Osteoblast (primary cell): ENCODE measurements at regions not wholly inside any gene's neighbourhood (a gene's known extent, or its start where the extent isn't known, plus 50 kb on each side); places are given as distances from the start of the nearest gene placed in this dataset.

Experiments
- DNase-seq: peaks from one replicate; pipeline ENCODE4 v3.0.0; 2011; ENCODE audit warnings: low spot score, mixed read lengths; ENCODE audit not compliant: insufficient read length; ENCODE audit errors: missing footprints
- H2AFZ ChIP-seq: 2 replicates; pipeline ENCODE4 v1.6.0; 2011; ENCODE audit warnings: mild to moderate bottlenecking, low read length
- H3K27ac ChIP-seq: 2 replicates; pipeline ENCODE4 v1.5.1; 2011; ENCODE audit warnings: mild to moderate bottlenecking, low read depth, low read length, moderate library complexity
- H3K27me3 ChIP-seq: 2 replicates; pipeline ENCODE4 v1.6.0; 2012; ENCODE audit warnings: mild to moderate bottlenecking, control low read depth, inconsistent platforms, low read length, moderate library complexity; ENCODE audit not compliant: insufficient read depth
- H3K36me3 ChIP-seq: 2 replicates; pipeline ENCODE4 v1.5.1; 2011; ENCODE audit warnings: mild to moderate bottlenecking, low read length, control low read depth, moderate library complexity; ENCODE audit not compliant: insufficient read depth
- H3K4me1 ChIP-seq: 2 replicates; pipeline ENCODE4 v1.5.1; 2011; ENCODE audit warnings: mild to moderate bottlenecking, low read length, control low read depth, moderate library complexity; ENCODE audit not compliant: insufficient read depth
- H3K4me2 ChIP-seq: 2 replicates; pipeline ENCODE4 v1.6.0; 2011; ENCODE audit warnings: mild to moderate bottlenecking, low read length; ENCODE audit not compliant: insufficient read depth
- H3K4me3 ChIP-seq: fragments of 200-600 bp; sonication (generic); 3 replicates; pipeline ENCODE4 v1.5.1; 2012; ENCODE audit warnings: mild to moderate bottlenecking, low read length, inconsistent platforms; ENCODE audit not compliant: insufficient read depth
- H3K79me2 ChIP-seq: 2 replicates; pipeline ENCODE4 v1.6.0; 2012; ENCODE audit warnings: mild to moderate bottlenecking, low read length, control low read depth, inconsistent platforms; ENCODE audit not compliant: insufficient read depth
- H3K9me3 ChIP-seq: 2 replicates; pipeline ENCODE4 v1.5.1; 2011; ENCODE audit warnings: low read depth, low read length, control low read depth
- H4K20me1 ChIP-seq: 2 replicates; pipeline ENCODE4 v1.6.0; 2012; ENCODE audit warnings: mild to moderate bottlenecking, low read length, control low read depth; ENCODE audit not compliant: insufficient read depth
- TF ChIP-seq, protein P1 (sequence below): IDR thresholded peaks from 2 replicates; pipeline ENCODE4 v1.5.1; 2011; ENCODE audit warnings: mild to moderate bottlenecking, low read depth, low read length, moderate library complexity; ENCODE audit errors: extremely low read depth

- no peaks in the 10 kb centered on the region for H3K27me3 ChIP-seq
- H4K20me1 ChIP-seq: no peaks in the 10 kb centered on the region
- H3K27ac ChIP-seq: no peak overlapping the region
- H3K79me2 ChIP-seq: no peaks in the 10 kb centered on the region
- H3K9me3 ChIP-seq: no peaks in the 10 kb centered on the region
- DNase-seq: no peak
- no peak overlapping the region for H3K4me2 ChIP-seq
- no peak overlapping the region for H3K4me3 ChIP-seq
- no peaks in the 10 kb centered on the region for H3K4me1 ChIP-seq
- TF ChIP-seq, protein P1, sequence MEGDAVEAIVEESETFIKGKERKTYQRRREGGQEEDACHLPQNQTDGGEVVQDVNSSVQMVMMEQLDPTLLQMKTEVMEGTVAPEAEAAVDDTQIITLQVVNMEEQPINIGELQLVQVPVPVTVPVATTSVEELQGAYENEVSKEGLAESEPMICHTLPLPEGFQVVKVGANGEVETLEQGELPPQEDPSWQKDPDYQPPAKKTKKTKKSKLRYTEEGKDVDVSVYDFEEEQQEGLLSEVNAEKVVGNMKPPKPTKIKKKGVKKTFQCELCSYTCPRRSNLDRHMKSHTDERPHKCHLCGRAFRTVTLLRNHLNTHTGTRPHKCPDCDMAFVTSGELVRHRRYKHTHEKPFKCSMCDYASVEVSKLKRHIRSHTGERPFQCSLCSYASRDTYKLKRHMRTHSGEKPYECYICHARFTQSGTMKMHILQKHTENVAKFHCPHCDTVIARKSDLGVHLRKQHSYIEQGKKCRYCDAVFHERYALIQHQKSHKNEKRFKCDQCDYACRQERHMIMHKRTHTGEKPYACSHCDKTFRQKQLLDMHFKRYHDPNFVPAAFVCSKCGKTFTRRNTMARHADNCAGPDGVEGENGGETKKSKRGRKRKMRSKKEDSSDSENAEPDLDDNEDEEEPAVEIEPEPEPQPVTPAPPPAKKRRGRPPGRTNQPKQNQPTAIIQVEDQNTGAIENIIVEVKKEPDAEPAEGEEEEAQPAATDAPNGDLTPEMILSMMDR: no peak
- H3K36me3 ChIP-seq: no peaks in the 10 kb centered on the region
- no peak overlapping the region for H2AFZ ChIP-seq
These were observed 179.1 kb upstream of the DKK2 start for GRCh38 chr4:107215222-107215621.

- Histone ChIP-seq H3K9me3 (no peaks in the 10 kb centered on the region), H2AFZ (no peak overlapping the region), H3K27ac (no peak overlapping the region), H3K36me3 (no peaks in the 10 kb centered on the region), H3K79me2 (no peaks in the 10 kb centered on the region), H3K4me2 (no peak overlapping the region), H3K27me3 (no peaks in the 10 kb centered on the region), H3K4me3 (no peak overlapping the region), H3K4me1 (no peaks in the 10 kb centered on the region), H4K20me1 (no peaks in the 10 kb centered on the region)
- TF ChIP-seq, protein P1: no peak
- DNase-seq: no peak
These were observed 177.8 kb upstream of the DKK2 start for GRCh38 chr4:107213880-107214279.

- DNase-seq: no peak
- H4K20me1 ChIP-seq: no peaks in the 10 kb centered on the region
- no peak overlapping the region for H3K4me2 ChIP-seq
- H3K4me1 ChIP-seq: no peaks in the 10 kb centered on the region
- no peaks in the 10 kb centered on the region for H3K9me3 ChIP-seq
- H3K79me2 ChIP-seq: no peaks in the 10 kb centered on the region
- no peak overlapping the region for H3K27ac ChIP-seq
- H3K36me3 ChIP-seq: no peaks in the 10 kb centered on the region
- H2AFZ ChIP-seq: no peak overlapping the region
- TF ChIP-seq, protein P1: no peak
- H3K27me3 ChIP-seq: no peaks in the 10 kb centered on the region
- H3K4me3 ChIP-seq: no peak overlapping the region
These were observed 177.3 kb upstream of the DKK2 start for GRCh38 chr4:107213410-107213809.

DNA sequence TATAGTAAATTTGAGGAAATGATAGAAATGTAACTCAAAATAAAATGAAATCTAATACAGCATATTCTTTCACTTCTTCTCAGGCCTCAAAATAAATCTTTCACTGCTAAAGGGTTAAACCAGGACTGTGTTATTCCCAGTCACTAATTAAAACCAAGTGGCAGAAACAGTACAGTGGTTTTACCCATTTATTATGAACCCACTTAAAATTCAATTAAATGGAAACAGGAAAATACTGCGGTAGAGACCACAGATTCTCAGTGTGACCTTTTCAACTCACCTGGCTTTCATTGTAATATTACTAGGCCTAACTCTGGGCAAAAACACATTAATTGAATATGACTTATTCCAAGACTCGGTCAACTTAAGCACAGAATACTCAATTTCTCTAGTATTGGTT is 176.5 kb upstream of the DKK2 start:
- Histone ChIP-seq H3K79me2 (no peaks in the 10 kb centered on the region), H2AFZ (no peak overlapping the region), H3K9me3 (no peaks in the 10 kb centered on the region), H3K4me2 (no peak overlapping the region), H3K27me3 (no peaks in the 10 kb centered on the region), H3K4me1 (no peaks in the 10 kb centered on the region), H3K36me3 (no peaks in the 10 kb centered on the region), H4K20me1 (no peaks in the 10 kb centered on the region), H3K27ac (no peak overlapping the region), H3K4me3 (no peak overlapping the region)
- TF ChIP-seq, protein P1: no peak
- no peak for DNase-seq
